ENCODE measurements at regions not wholly inside any gene's neighbourhood (a gene's known extent, or its start where the extent isn't known, plus 50 kb on each side); places are given as distances from the start of the nearest gene placed in this dataset.

DNA sequence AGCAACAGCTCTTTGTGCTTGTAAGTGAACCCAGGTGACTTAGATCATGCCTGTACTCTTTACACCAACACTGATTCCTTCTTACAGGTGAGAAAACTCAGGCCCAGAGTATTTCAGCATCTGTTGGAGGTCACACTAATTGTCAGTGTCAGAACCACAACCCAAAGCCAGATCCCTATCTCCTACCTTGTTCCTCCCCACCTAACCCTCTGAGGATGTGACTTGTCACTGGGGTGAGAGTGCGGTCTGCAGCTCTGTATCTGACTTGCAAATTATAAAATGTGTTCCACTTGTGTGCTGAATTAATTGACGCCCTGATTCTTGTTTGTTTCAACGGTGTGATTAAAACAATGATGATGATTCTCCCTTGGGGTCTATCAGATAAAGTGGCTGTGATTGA, 232.5 kb upstream of the KCNG1 start:
- TF ChIP-seq, protein P1, sequence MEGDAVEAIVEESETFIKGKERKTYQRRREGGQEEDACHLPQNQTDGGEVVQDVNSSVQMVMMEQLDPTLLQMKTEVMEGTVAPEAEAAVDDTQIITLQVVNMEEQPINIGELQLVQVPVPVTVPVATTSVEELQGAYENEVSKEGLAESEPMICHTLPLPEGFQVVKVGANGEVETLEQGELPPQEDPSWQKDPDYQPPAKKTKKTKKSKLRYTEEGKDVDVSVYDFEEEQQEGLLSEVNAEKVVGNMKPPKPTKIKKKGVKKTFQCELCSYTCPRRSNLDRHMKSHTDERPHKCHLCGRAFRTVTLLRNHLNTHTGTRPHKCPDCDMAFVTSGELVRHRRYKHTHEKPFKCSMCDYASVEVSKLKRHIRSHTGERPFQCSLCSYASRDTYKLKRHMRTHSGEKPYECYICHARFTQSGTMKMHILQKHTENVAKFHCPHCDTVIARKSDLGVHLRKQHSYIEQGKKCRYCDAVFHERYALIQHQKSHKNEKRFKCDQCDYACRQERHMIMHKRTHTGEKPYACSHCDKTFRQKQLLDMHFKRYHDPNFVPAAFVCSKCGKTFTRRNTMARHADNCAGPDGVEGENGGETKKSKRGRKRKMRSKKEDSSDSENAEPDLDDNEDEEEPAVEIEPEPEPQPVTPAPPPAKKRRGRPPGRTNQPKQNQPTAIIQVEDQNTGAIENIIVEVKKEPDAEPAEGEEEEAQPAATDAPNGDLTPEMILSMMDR (conservative IDR thresholded peaks at IDR 0.05 in 1 of 2, IDR thresholded peaks at IDR 0.05 in 1 of 2; ENCODE audit: extremely low read depth in 1 of 2, insufficient read depth in 1 of 2, low read depth in 1 of 2, low read length in 2 of 2), result no peak
- TF ChIP-seq EZH2 (IDR thresholded peaks at IDR 0.05; ENCODE audit: borderline replicate concordance, low read length), result no peak

Data from mammary epithelial cell (primary cell).